GM23338 (cell line): ENCODE measurements at regions not wholly inside any gene's neighbourhood (a gene's known extent, or its start where the extent isn't known, plus 50 kb on each side); places are given as distances from the start of the nearest gene placed in this dataset.

Experiments used
- CREB1 ChIP-seq: fragments of 250-450 bp; sonication (Bioruptor Pico); IDR thresholded peaks from 2 replicates; pipeline ENCODE4 v1.5.0; 2020; ENCODE audit warnings: low read depth, mild to moderate bottlenecking, moderate library complexity
- CTCF ChIP-seq, 2 experiments: fragments of 200-600 bp in 1 of 2; sonication (generic) in 1 of 2; conservative IDR thresholded peaks; 2 replicates each; pipeline versions ENCODE4 v1.5.1 to v1.6.1; 2016 to 2017; ENCODE audit warnings: antibody characterized with exemption in 2 of 2, low read depth in 2 of 2, mild to moderate bottlenecking in 2 of 2, moderate library complexity in 1 of 2
- EZH2 ChIP-seq: fragments of 200-600 bp; sonication (generic); IDR thresholded peaks from one replicate; pipeline ENCODE4 v1.8.0; 2017; ENCODE audit warnings: antibody characterized with exemption, mild to moderate bottlenecking, low read depth; ENCODE audit not compliant: unreplicated experiment
- EZH2phosphoT487 ChIP-seq: fragments of 200-600 bp; sonication (generic); IDR thresholded peaks from one replicate; pipeline ENCODE4 v1.8.1; 2018; ENCODE audit warnings: antibody characterized with exemption; ENCODE audit not compliant: unreplicated experiment
- JUNB ChIP-seq: IDR thresholded peaks from one replicate; pipeline ENCODE4 v1.6.1; 2016; ENCODE audit warnings: antibody characterized with exemption; ENCODE audit not compliant: unreplicated experiment
- NANOG ChIP-seq: IDR thresholded peaks from 2 replicates; pipeline ENCODE4 v1.6.1; 2016; ENCODE audit warnings: antibody characterized with exemption, borderline replicate concordance
- POLR2AphosphoS5 ChIP-seq: IDR thresholded peaks from 2 replicates; pipeline ENCODE4 v1.6.1; 2016; ENCODE audit warnings: antibody characterized with exemption, low read depth
- REST ChIP-seq: IDR thresholded peaks from one replicate; pipeline ENCODE4 v1.6.1; 2018; ENCODE audit warnings: antibody characterized with exemption; ENCODE audit not compliant: unreplicated experiment
- ZNF114 ChIP-seq: fragments of 250-450 bp; sonication (Bioruptor Pico); IDR thresholded peaks from 2 replicates; pipeline ENCODE4 v1.5.0; 2020; ENCODE audit warnings: mild to moderate bottlenecking, moderate library complexity
- ZNF462 ChIP-seq: fragments of 250-450 bp; sonication (Bioruptor Pico); IDR thresholded peaks from 2 replicates; pipeline ENCODE4 v1.5.0; 2020; ENCODE audit warnings: mild to moderate bottlenecking, moderate library complexity
- TF ChIP-seq, protein P1 (sequence below): IDR thresholded peaks from 2 replicates; pipeline ENCODE4 v1.6.1; 2016; ENCODE audit warnings: antibody characterized with exemption

- TF ChIP-seq POLR2AphosphoS5 (no peak), REST (no peak), CTCF (conservative IDR thresholded peaks at IDR 0.05; ENCODE audit: low read depth in 2 of 2) (no peak), JUNB (no peak), ZNF114 (CRISPR knock-in tag) (no peak), EZH2phosphoT487 (no peak), NANOG (no peak), EZH2 (no peak), ZNF462 (CRISPR knock-in tag) (no peak), CREB1 (no peak)
- TF ChIP-seq, protein P1, sequence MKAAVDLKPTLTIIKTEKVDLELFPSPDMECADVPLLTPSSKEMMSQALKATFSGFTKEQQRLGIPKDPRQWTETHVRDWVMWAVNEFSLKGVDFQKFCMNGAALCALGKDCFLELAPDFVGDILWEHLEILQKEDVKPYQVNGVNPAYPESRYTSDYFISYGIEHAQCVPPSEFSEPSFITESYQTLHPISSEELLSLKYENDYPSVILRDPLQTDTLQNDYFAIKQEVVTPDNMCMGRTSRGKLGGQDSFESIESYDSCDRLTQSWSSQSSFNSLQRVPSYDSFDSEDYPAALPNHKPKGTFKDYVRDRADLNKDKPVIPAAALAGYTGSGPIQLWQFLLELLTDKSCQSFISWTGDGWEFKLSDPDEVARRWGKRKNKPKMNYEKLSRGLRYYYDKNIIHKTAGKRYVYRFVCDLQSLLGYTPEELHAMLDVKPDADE: no peak
These were observed 370.2 kb downstream of the DUSP10 start for GRCh38 chr1:221371705-221372104.
